T-cell (primary cell): ENCODE measurements at regions not wholly inside any gene's neighbourhood (a gene's known extent, or its start where the extent isn't known, plus 50 kb on each side); places are given as distances from the start of the nearest gene placed in this dataset.

Source experiments
- ATAC-seq, 4 experiments: fragments of 200-7000 bp in 3 of 4; fragments of 150-1000 bp in 1 of 4; cut with Tn5 transposase; replicated peaks in 1 of 4; 1 replicate in 3 of 4; 2 replicates in 1 of 4; pipeline ENCODE4 v1.10.0; 2021; ENCODE audit warnings: moderate library complexity in 3 of 4, mild to moderate bottlenecking in 2 of 4, moderate number of reproducible peaks in 1 of 4
- CTCF ChIA-PET, 2 donors: fragments of 300-600 bp; sonication (Branson Sonifier 250); formaldehyde crosslinking; loops; one replicate each; lab custom pipeline; 2022; ENCODE audit warnings: antibody characterized with exemption in 2 of 2; lab: Charles Lee
- POLR2A ChIA-PET, 2 donors: fragments of 300-600 bp; sonication (Branson Sonifier 250); formaldehyde crosslinking; loops; one replicate each; lab custom pipeline; 2022; ENCODE audit warnings: antibody characterized with exemption in 2 of 2; lab: Charles Lee
- DNase-seq, 35 experiments: peaks; one replicate each; pipeline versions ENCODE4 v3.0.0 to v3.0.0-alpha.2; 2013 to 2023
- H3K27ac ChIP-seq: one replicate; pipeline ENCODE4 v1.5.1; 2013; ENCODE audit warnings: low read length
- H3K27me3 ChIP-seq, 2 experiments: replicated peaks in 1 of 2; 1 replicate in 1 of 2; 2 replicates in 1 of 2; pipeline versions ENCODE4 v1.6.1 to v1.7.0; 2013; ENCODE audit warnings: low read length in 1 of 2, mixed read lengths in 1 of 2; ENCODE audit not compliant: control insufficient read depth in 2 of 2, insufficient read depth in 2 of 2; ENCODE audit errors: extremely low read depth in 1 of 2
- H3K36me3 ChIP-seq, 2 donors: 1 replicate in 1 of 2; 2 replicates in 1 of 2; pipeline versions ENCODE4 v1.6.1 to v1.7.0; 2013; ENCODE audit warnings: low read length in 1 of 2; ENCODE audit not compliant: control insufficient read depth in 2 of 2, insufficient read depth in 1 of 2; ENCODE audit errors: extremely low read depth in 1 of 2
- H3K4me1 ChIP-seq, 2 experiments: 1 replicate in 1 of 2; 2 replicates in 1 of 2; pipeline versions ENCODE4 v1.6.1 to v1.7.0; 2013; ENCODE audit warnings: low read length in 2 of 2, mixed read lengths in 1 of 2; ENCODE audit not compliant: insufficient read depth in 2 of 2, control insufficient read depth in 1 of 2; ENCODE audit errors: extremely low read depth in 1 of 2
- H3K4me3 ChIP-seq, 2 donors: 1 replicate in 1 of 2; 2 replicates in 1 of 2; pipeline versions ENCODE4 v1.5.1 to v1.7.0; 2013; ENCODE audit warnings: mild to moderate bottlenecking in 2 of 2, low read length in 1 of 2, moderate library complexity in 1 of 2; ENCODE audit not compliant: control insufficient read depth in 1 of 2; ENCODE audit errors: extremely low read depth in 1 of 2
- H3K9me3 ChIP-seq: 2 replicates; pipeline ENCODE4 v1.7.0; 2013
- H3K27ac Mint-ChIP-seq, 2 donors: one replicate each; pipeline ENCODE4 v1.8.0; 2020 to 2021; ENCODE audit warnings: mild to moderate bottlenecking in 2 of 2, mixed read lengths in 2 of 2
- H3K27me3 Mint-ChIP-seq, 2 donors: one replicate each; pipeline ENCODE4 v1.8.0; 2021 to 2022; ENCODE audit warnings: mixed read lengths in 2 of 2
- H3K36me3 Mint-ChIP-seq: one replicate; pipeline ENCODE4 v1.8.0; 2021; ENCODE audit warnings: mixed read lengths
- H3K4me1 Mint-ChIP-seq, 3 donors: one replicate each; pipeline ENCODE4 v1.8.0; 2020 to 2022; ENCODE audit warnings: mixed read lengths in 3 of 3, mild to moderate bottlenecking in 1 of 3
- H3K4me3 Mint-ChIP-seq, 3 donors: one replicate each; pipeline ENCODE4 v1.8.0; 2020 to 2022; ENCODE audit warnings: mild to moderate bottlenecking in 3 of 3, mixed read lengths in 3 of 3, moderate library complexity in 3 of 3
- H3K9me3 Mint-ChIP-seq, 3 donors: one replicate each; pipeline ENCODE4 v1.8.0; 2020 to 2022; ENCODE audit warnings: mixed read lengths in 3 of 3
- WGBS: methylation state at CpG from one replicate; pipeline ENCODE4 v1.1.5; 2013; ENCODE audit warnings: missing lambda C conversion rate; ENCODE audit not compliant: insufficient coverage; 5-methylcytosine and 5-hydroxymethylcytosine counted together

GRCh38 chr5:6269925-6270324 is 108.4 kb downstream of the MED10 start:
- no peak overlapping the region for H3K27ac ChIP-seq
- WGBS, result 84% methylated on average over 3 of the region's 7 CpGs
- ChIA-PET CTCF (no interaction called here), POLR2A (no interaction called here)
- Mint-ChIP-seq H3K4me3 (no peak overlapping the region), H3K9me3 (peaks cover 0 to 2% (median 0%) of the 10 kb centered on the region in 3 donors), H3K4me1 (no peaks in the 10 kb centered on the region), H3K27me3 (peaks cover 14 to 18% of the 10 kb centered on the region in 2 donors), H3K36me3 (no peaks in the 10 kb centered on the region), H3K27ac (no peak overlapping the region)
- no peak for DNase-seq
- no peaks in the 10 kb centered on the region for H3K4me1 ChIP-seq
- no peak for ATAC-seq
- H3K4me3 ChIP-seq, result no peak overlapping the region
- no peaks in the 10 kb centered on the region for H3K36me3 ChIP-seq
- peaks cover 0 to 17% of the 10 kb centered on the region in 2 experiments for H3K27me3 ChIP-seq
- no peaks in the 10 kb centered on the region for H3K9me3 ChIP-seq

GRCh38 chr5:6266671-6267197 is 111.6 kb downstream of the MED10 start:
- no peak overlapping the region for H3K4me3 Mint-ChIP-seq
- no peaks in the 10 kb centered on the region for H3K4me1 Mint-ChIP-seq
- H3K9me3 ChIP-seq, result no peaks in the 10 kb centered on the region
- ATAC-seq, result no peak
- ChIA-PET POLR2A (no interaction called here), CTCF (no interaction called here)
- peaks cover 1 to 8% of the 10 kb centered on the region in 2 donors for H3K27me3 Mint-ChIP-seq
- no peaks in the 10 kb centered on the region for H3K36me3 Mint-ChIP-seq
- H3K9me3 Mint-ChIP-seq, result peaks cover 0 to 2% (median 0%) of the 10 kb centered on the region in 3 donors
- DNase-seq, result no peak
- no peak overlapping the region for H3K27ac Mint-ChIP-seq
- WGBS, result no CpG with 5 or more reads among the region's 3 CpGs
- H3K27ac ChIP-seq, result no peak overlapping the region
- no peak overlapping the region for H3K4me3 ChIP-seq
- no peaks in the 10 kb centered on the region for H3K4me1 ChIP-seq
- no peaks in the 10 kb centered on the region for H3K36me3 ChIP-seq
- peaks cover 0 to 3% of the 10 kb centered on the region in 2 experiments for H3K27me3 ChIP-seq

- ChIA-PET POLR2A (no interaction called here), CTCF (no interaction called here)
- Mint-ChIP-seq H3K4me3 (no peak overlapping the region), H3K27me3 (peaks cover 7 to 10% of the 10 kb centered on the region in 2 donors), H3K36me3 (no peaks in the 10 kb centered on the region), H3K4me1 (no peaks in the 10 kb centered on the region), H3K27ac (no peak overlapping the region), H3K9me3 (no peaks in the 10 kb centered on the region)
- ATAC-seq, result no peak
- no peak overlapping the region for H3K27ac ChIP-seq
- no peak for DNase-seq
- no peaks in the 10 kb centered on the region for H3K9me3 ChIP-seq
- H3K36me3 ChIP-seq, result no peaks in the 10 kb centered on the region
- H3K4me3 ChIP-seq, result no peak overlapping the region
- H3K27me3 ChIP-seq, result peaks cover 0 to 10% of the 10 kb centered on the region in 2 experiments
- WGBS, result 87% methylated on average over 5 of the region's 6 CpGs
- no peaks in the 10 kb centered on the region for H3K4me1 ChIP-seq
These were observed 114.0 kb downstream of the MED10 start for GRCh38 chr5:6264394-6264793.

GRCh38 chr5:6262651-6263363 is 115.5 kb downstream of the MED10 start:
- Histone ChIP-seq H3K27ac (no peak overlapping the region), H3K36me3 (no peaks in the 10 kb centered on the region), H3K4me3 (no peak overlapping the region), H3K27me3 (peaks cover 0 to 10% of the 10 kb centered on the region in 2 experiments), H3K9me3 (no peaks in the 10 kb centered on the region), H3K4me1 (no peaks in the 10 kb centered on the region)
- Mint-ChIP-seq H3K27ac (no peak overlapping the region), H3K4me1 (no peaks in the 10 kb centered on the region), H3K27me3 (peaks cover 7 to 10% of the 10 kb centered on the region in 2 donors), H3K36me3 (no peaks in the 10 kb centered on the region), H3K4me3 (no peak overlapping the region), H3K9me3 (no peaks in the 10 kb centered on the region)
- DNase-seq, result no peak
- 90% methylated on average over 9 of the region's 13 CpGs for WGBS
- ChIA-PET POLR2A (no interaction called here), CTCF (no interaction called here)
- no peak for ATAC-seq

GRCh38 chr5:6261668-6262067 is 116.7 kb downstream of the MED10 start:
- no peak overlapping the region for H3K4me3 ChIP-seq
- no peaks in the 10 kb centered on the region for H3K9me3 ChIP-seq
- no peaks in the 10 kb centered on the region for H3K4me1 Mint-ChIP-seq
- no peak for ATAC-seq
- no peaks in the 10 kb centered on the region for H3K9me3 Mint-ChIP-seq
- H3K27ac Mint-ChIP-seq, result no peak overlapping the region
- no peak overlapping the region for H3K4me3 Mint-ChIP-seq
- H3K36me3 ChIP-seq, result no peaks in the 10 kb centered on the region
- no CpG with 5 or more reads among the region's 4 CpGs for WGBS
- H3K4me1 ChIP-seq, result no peaks in the 10 kb centered on the region
- peaks cover 7 to 10% of the 10 kb centered on the region in 2 donors for H3K27me3 Mint-ChIP-seq
- H3K27me3 ChIP-seq, result peaks cover 0 to 10% of the 10 kb centered on the region in 2 experiments
- no peak for DNase-seq
- H3K27ac ChIP-seq, result no peak overlapping the region
- H3K36me3 Mint-ChIP-seq, result no peaks in the 10 kb centered on the region
- CTCF ChIA-PET, result interaction anchor here in 1 of 2 donors (0.6 kb wide), 1 partner anchor 95 kb away, joined by 6 read pairs; no protein-coding TSS in a partner anchor
- POLR2A ChIA-PET, result no interaction called here

GRCh38 chr5:6261256-6261655 is 117.1 kb downstream of the MED10 start:
- 20% methylated on average over 1 of the region's 3 CpGs for WGBS

More at GRCh38 chr5:6261256-6261655, 117.1 kb downstream of the MED10 start:
- H3K4me3 ChIP-seq, result no peak overlapping the region
- H3K9me3 ChIP-seq, result no peaks in the 10 kb centered on the region
- H3K27me3 Mint-ChIP-seq, result peaks cover 7 to 10% of the 10 kb centered on the region in 2 donors
- H3K4me1 ChIP-seq, result no peaks in the 10 kb centered on the region
- ChIA-PET POLR2A (no interaction called here), CTCF (interaction anchor here in 1 of 2 donors (0.6 kb wide), 1 partner anchor 95 kb away, joined by 6 read pairs; no protein-coding TSS in a partner anchor)
- peaks cover 0 to 10% of the 10 kb centered on the region in 2 experiments for H3K27me3 ChIP-seq
- no peak overlapping the region for H3K27ac Mint-ChIP-seq
- H3K36me3 Mint-ChIP-seq, result no peaks in the 10 kb centered on the region
- ATAC-seq (no peak), DNase-seq (no peak)
- no peak overlapping the region for H3K4me3 Mint-ChIP-seq
- H3K9me3 Mint-ChIP-seq, result no peaks in the 10 kb centered on the region
- no peaks in the 10 kb centered on the region for H3K4me1 Mint-ChIP-seq
- no peak overlapping the region for H3K27ac ChIP-seq
- H3K36me3 ChIP-seq, result no peaks in the 10 kb centered on the region
